Activated naive CD8-positive, alpha-beta T cell treated with anti-CD3 and anti-CD28 coated beads, Interleukin-2, amount 10 ng/mL, durations not matched to agents 7 days and 5 days (primary cell): ENCODE measurements at regions not wholly inside any gene's neighbourhood (a gene's known extent, or its start where the extent isn't known, plus 50 kb on each side); places are given as distances from the start of the nearest gene placed in this dataset.
A peak's percentile ranks its signal among the peaks of the same experiment; 100 is the strongest.
"Not testable (repeated sequence)": the region's sequence is repeated elsewhere in the genome, so short reads cannot be mapped to it uniquely, and the experiment has no call there.

ENCODE experiments used
- ATAC-seq: fragments of 150-1000 bp; cut with Tn5 transposase; one replicate; pipeline ENCODE4 v1.10.0; 2021; ENCODE audit warnings: low read depth, moderate library complexity
- POLR2A ChIA-PET: fragments of 350-600 bp; sonication (Branson Sonifier 250); formaldehyde crosslinking; loops from one replicate; lab custom pipeline; 2021; ENCODE audit warnings: antibody characterized with exemption; lab: Charles Lee
- DNase-seq: peaks from one replicate; pipeline ENCODE4 v3.0.0; 2021
- H3K27ac Mint-ChIP-seq: one replicate; pipeline ENCODE4 v1.8.0; 2022; ENCODE audit warnings: mild to moderate bottlenecking, mixed read lengths
- H3K27me3 Mint-ChIP-seq: one replicate; pipeline ENCODE4 v1.8.0; 2022; ENCODE audit warnings: mild to moderate bottlenecking, moderate library complexity, mixed read lengths
- H3K36me3 Mint-ChIP-seq: one replicate; pipeline ENCODE4 v1.8.0; 2021; ENCODE audit warnings: mild to moderate bottlenecking, mixed read lengths
- H3K4me1 Mint-ChIP-seq: one replicate; pipeline ENCODE4 v1.8.0; 2021; ENCODE audit warnings: mixed read lengths
- H3K4me3 Mint-ChIP-seq: one replicate; pipeline ENCODE4 v1.8.0; 2022; ENCODE audit warnings: mild to moderate bottlenecking, moderate library complexity, mixed read lengths
- H3K9me3 Mint-ChIP-seq: one replicate; pipeline ENCODE4 v1.8.0; 2021; ENCODE audit warnings: mixed read lengths

DNA sequence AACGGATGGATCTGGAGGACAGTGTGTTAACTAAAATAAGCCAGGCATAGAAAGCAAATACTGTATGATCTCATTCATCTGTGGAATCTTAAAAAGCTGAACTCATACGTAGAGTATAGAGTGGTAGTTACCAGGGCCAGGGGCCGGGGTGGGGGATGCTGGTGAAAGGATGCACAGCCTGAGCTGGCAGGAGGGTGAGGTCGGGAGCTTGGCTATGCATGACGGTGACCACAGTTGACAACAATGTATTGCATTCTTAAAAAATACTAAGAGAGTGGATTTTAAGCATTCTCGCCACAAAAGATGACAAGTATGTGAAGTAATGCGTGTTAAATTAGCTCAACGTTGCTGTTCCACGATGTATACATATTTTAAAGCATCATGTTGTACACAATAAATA is 351.3 kb downstream of the TMEM121 start:
- POLR2A ChIA-PET = no interaction called here
- Mint-ChIP-seq H3K27me3 (peaks cover 34% of the 10 kb centered on the region), H3K36me3 (no peaks in the 10 kb centered on the region), H3K9me3 (peaks cover 2% of the 10 kb centered on the region), H3K4me3 (no peak overlapping the region), H3K27ac (no peak overlapping the region), H3K4me1 (peaks cover 4% of the 10 kb centered on the region)
- DNase-seq (no peak), ATAC-seq (no peak)

GRCh38 chr14:105878125-105878524 is 351.7 kb downstream of the TMEM121 start:
- peaks cover 31% of the 10 kb centered on the region for H3K27me3 Mint-ChIP-seq
- no peak overlapping the region for H3K4me3 Mint-ChIP-seq
- peaks cover 2% of the 10 kb centered on the region for H3K9me3 Mint-ChIP-seq
- H3K27ac Mint-ChIP-seq = no peak overlapping the region
- no peak for DNase-seq
- no peaks in the 10 kb centered on the region for H3K36me3 Mint-ChIP-seq
- H3K4me1 Mint-ChIP-seq = peaks cover 4% of the 10 kb centered on the region
- POLR2A ChIA-PET = no interaction called here
- ATAC-seq = no peak

GRCh38 chr14:105878554-105878953 is 352.2 kb downstream of the TMEM121 start:
- H3K27me3 Mint-ChIP-seq = peaks cover 29% of the 10 kb centered on the region
- peaks cover 2% of the 10 kb centered on the region for H3K9me3 Mint-ChIP-seq
- no peak overlapping the region for H3K4me3 Mint-ChIP-seq
- no peak for DNase-seq
- H3K36me3 Mint-ChIP-seq = no peaks in the 10 kb centered on the region
- no peak overlapping the region for H3K27ac Mint-ChIP-seq
- ATAC-seq = no peak
- H3K4me1 Mint-ChIP-seq = peaks cover 4% of the 10 kb centered on the region
- POLR2A ChIA-PET = no interaction called here

DNA sequence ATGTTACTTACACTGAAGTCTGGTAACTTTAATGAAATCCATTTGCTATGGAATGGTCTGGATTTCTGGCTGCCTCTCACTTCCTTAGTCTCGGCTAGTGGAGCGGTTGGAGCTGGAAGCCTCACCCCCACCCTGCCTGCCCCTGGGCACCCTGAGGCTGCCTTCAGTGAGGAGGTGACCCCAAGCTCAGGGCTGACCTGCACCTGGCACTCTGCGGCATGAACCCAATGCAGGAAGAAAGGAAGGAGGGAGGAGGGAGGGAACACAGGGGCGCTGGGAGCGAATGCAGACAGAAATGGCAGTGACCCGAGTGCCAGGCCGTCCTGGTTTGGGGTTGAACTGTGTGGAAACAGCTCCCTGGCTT is 353.1 kb downstream of the TMEM121 start:
- DNase-seq (no peak), ATAC-seq (no peak)
- peaks cover 4% of the 10 kb centered on the region for H3K4me1 Mint-ChIP-seq
- no peaks in the 10 kb centered on the region for H3K36me3 Mint-ChIP-seq
- H3K27me3 Mint-ChIP-seq = peaks cover 25% of the 10 kb centered on the region
- POLR2A ChIA-PET = interaction anchor here (0.9 kb wide), 1 partner anchor 17 kb away, joined by 4 read pairs; no protein-coding TSS in a partner anchor
- H3K27ac Mint-ChIP-seq = peak overlapping the region; percentile 58
- H3K4me3 Mint-ChIP-seq = no peak overlapping the region
- H3K9me3 Mint-ChIP-seq = no peaks in the 10 kb centered on the region

DNA sequence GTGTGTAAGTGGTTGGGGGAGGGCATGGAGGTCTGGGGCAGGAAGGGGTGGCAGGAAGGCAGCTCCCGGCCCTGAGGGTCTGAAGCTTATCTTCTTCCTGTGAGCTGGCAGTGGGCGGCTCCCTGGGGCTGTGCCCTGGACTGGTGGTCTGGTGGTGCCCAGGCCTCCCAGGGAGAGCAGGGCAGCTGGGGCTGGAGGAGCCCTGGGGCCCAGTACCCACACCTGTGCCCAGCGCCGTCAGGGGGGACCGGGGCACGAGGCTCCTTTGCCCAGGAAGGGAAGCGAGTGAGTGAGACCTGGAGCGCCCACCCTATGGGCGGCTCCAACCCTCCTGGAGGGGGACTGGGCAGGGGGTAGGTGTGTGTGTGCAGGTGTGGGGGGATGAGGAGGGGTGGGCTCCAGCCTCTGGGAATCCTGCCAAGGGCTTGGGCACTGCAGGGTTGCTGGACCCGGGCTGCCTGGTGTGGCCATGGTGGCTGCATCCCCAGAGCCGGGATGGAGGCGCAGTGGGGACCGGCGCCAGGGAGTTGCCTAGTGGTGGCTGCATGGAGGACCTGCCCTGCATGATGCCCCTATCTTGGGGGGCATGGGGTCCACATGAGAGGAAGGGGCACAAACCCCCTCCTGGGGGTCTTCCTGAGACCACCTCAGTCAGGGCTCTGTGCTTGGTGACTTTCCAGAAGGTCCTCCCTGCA is 353.6 kb downstream of the TMEM121 start:
- ATAC-seq (peak; percentile 53), DNase-seq (peak; percentile 34)
- H3K27ac Mint-ChIP-seq = peak overlapping the region; percentile 58
- no peaks in the 10 kb centered on the region for H3K36me3 Mint-ChIP-seq
- no peaks in the 10 kb centered on the region for H3K9me3 Mint-ChIP-seq
- no peak overlapping the region for H3K4me3 Mint-ChIP-seq
- H3K4me1 Mint-ChIP-seq = peaks cover 4% of the 10 kb centered on the region
- peaks cover 20% of the 10 kb centered on the region for H3K27me3 Mint-ChIP-seq
- POLR2A ChIA-PET = interaction anchor here (0.9 kb wide), 1 partner anchor 18 kb away, joined by 4 read pairs; no protein-coding TSS in a partner anchor

GRCh38 chr14:105880616-105881015 is 354.2 kb downstream of the TMEM121 start:
- POLR2A ChIA-PET = no interaction called here
- H3K27me3 Mint-ChIP-seq = peaks cover 14% of the 10 kb centered on the region
- H3K27ac Mint-ChIP-seq = no peak overlapping the region
- no peaks in the 10 kb centered on the region for H3K36me3 Mint-ChIP-seq
- H3K4me1 Mint-ChIP-seq = peaks cover 4% of the 10 kb centered on the region
- DNase-seq = peak; percentile 21
- H3K4me3 Mint-ChIP-seq = no peak overlapping the region
- no peaks in the 10 kb centered on the region for H3K9me3 Mint-ChIP-seq
- ATAC-seq = no peak

GRCh38 chr14:105881021-105881930 is 354.9 kb downstream of the TMEM121 start:
- Mint-ChIP-seq H3K9me3 (no peaks in the 10 kb centered on the region), H3K36me3 (no peaks in the 10 kb centered on the region), H3K27me3 (peaks cover 7% of the 10 kb centered on the region), H3K27ac (no peak overlapping the region), H3K4me3 (no peak overlapping the region), H3K4me1 (peaks cover 4% of the 10 kb centered on the region)
- no peak for ATAC-seq
- peak; percentile 29 for DNase-seq
- POLR2A ChIA-PET = no interaction called here

DNA sequence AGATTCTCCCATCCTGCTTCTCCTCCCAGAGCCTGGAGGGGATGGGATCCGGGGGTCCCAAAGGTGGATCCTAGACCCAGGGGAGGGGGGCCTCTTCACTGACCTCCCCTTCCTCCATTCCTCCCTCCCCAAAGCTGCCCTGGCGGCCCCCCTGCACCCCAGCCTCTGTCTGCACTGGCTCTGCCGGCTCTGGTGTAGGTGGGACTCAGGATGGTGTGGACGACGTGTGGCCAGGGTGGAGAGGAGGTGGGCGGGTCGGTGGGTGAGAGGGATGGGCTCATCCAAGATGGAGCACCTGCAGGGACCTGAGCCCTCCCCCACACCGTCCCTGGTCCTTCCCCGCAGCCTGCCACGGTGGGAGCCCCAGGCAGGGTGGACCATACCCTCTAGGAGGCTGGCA is 355.6 kb downstream of the TMEM121 start:
- H3K4me1 Mint-ChIP-seq, ATAC-seq, POLR2A ChIA-PET, H3K36me3 Mint-ChIP-seq, H3K27me3 Mint-ChIP-seq, H3K4me3 Mint-ChIP-seq, H3K27ac Mint-ChIP-seq, H3K9me3 Mint-ChIP-seq, DNase-seq: not testable (repeated sequence)

DNA sequence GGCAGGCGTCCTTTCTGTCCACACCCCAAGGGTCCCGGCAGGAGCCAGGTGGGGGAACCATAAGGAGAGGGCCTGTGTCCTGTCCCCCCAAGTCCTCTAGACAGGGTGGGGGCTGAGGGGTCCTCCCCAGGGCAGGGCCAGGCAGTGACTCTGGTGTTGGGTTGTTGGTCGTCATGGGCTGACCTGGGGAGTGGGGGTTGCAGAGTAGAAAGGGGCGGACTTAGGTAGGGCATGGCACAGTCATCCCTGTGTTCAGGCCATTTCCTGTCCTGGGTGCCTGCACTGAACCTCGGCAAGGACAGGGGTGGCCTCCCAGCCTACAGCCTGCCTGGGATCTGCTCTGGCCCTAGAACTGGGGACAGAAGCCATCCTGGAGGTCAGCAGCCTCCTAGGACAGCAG is 356.2 kb downstream of the TMEM121 start:
- H3K27me3 Mint-ChIP-seq = peaks cover 4% of the 10 kb centered on the region
- H3K9me3 Mint-ChIP-seq = no peaks in the 10 kb centered on the region
- DNase-seq (no peak), ATAC-seq (no peak)
- POLR2A ChIA-PET = no interaction called here
- no peak overlapping the region for H3K27ac Mint-ChIP-seq
- no peaks in the 10 kb centered on the region for H3K36me3 Mint-ChIP-seq
- H3K4me1 Mint-ChIP-seq = peaks cover 4% of the 10 kb centered on the region
- H3K4me3 Mint-ChIP-seq = no peak overlapping the region

GRCh38 chr14:105883066-105884005 is 357.0 kb downstream of the TMEM121 start:
- peaks cover 6% of the 10 kb centered on the region for H3K27me3 Mint-ChIP-seq
- H3K27ac Mint-ChIP-seq = no peak overlapping the region
- H3K4me1 Mint-ChIP-seq = peaks cover 4% of the 10 kb centered on the region
- H3K9me3 Mint-ChIP-seq = no peaks in the 10 kb centered on the region
- POLR2A ChIA-PET = no interaction called here
- no peaks in the 10 kb centered on the region for H3K36me3 Mint-ChIP-seq
- ATAC-seq = no peak
- DNase-seq = no peak
- H3K4me3 Mint-ChIP-seq = no peak overlapping the region

DNA sequence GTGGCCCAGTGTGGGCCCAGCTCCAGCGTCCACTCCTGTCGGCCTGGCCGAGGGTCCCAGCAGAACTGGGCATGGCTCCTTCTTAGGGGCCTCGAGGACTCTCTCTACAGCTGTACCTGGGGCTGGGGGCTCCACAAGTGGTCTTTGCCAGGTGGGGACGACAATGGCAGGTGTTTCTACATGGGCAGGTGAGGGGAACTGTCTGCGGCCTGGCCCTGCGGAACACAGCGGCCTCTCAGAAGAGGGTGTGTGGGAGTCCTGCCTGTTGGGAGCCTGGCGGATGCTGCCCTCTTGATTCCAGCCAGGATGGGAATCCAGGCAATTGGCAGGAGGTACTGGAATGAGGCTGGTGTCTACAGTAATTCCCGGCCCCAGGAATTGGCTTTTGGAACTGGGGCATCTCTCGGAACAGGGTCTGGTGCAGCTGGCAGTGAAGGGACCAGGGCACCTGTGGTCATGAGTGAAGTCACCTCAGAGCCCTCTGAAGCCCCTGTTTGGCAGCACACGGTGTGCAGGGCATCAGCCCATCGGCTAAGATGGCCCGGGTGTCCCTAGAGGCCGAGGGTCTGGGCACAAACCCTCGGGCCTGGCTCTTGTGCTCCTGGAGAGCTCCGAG is 357.9 kb downstream of the TMEM121 start:
- H3K27me3 Mint-ChIP-seq, DNase-seq, H3K4me1 Mint-ChIP-seq, POLR2A ChIA-PET, H3K27ac Mint-ChIP-seq, H3K9me3 Mint-ChIP-seq, H3K36me3 Mint-ChIP-seq, H3K4me3 Mint-ChIP-seq, ATAC-seq: not testable (repeated sequence)

GRCh38 chr14:105884808-105885281 is 358.5 kb downstream of the TMEM121 start:
- ATAC-seq = no peak
- H3K27ac Mint-ChIP-seq = no peak overlapping the region
- H3K9me3 Mint-ChIP-seq = no peaks in the 10 kb centered on the region
- H3K27me3 Mint-ChIP-seq = peaks cover 6% of the 10 kb centered on the region
- no peaks in the 10 kb centered on the region for H3K36me3 Mint-ChIP-seq
- H3K4me1 Mint-ChIP-seq = no peaks in the 10 kb centered on the region
- DNase-seq = no peak
- POLR2A ChIA-PET = no interaction called here
- H3K4me3 Mint-ChIP-seq = no peak overlapping the region
